ENCODE measurements at regions not wholly inside any gene's neighbourhood (a gene's known extent, or its start where the extent isn't known, plus 50 kb on each side); places are given as distances from the start of the nearest gene placed in this dataset.

DNA sequence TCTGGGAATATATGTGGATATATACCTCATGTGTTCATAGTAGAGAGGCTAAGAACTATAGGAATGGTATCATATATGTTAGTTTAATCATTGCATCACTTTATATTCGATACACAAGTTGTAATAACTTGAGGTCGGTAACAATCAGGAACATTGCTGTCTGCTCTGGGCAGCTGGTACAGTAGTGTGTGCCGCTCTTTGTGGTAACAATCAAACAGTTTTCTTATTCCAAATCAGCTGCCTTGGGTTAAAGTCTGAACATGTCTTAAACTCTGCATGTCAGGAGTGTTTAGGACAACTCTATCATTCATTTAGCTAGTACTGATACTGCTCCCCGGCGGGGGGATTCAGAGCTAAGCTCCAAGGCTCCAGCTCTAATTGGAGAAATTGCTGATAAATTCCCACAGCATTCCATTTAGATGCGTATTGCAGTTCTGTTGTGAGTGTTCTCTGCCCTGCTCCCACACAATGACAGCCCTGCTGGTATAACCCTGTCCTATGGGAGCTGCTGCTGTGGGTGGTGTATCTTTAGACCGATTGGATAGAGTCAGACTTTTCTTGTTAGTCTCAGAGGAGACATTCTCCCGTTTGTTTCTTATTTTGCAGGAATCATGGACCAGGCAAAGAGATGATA, 707.5 kb upstream of the FZD8 start:
- DNase-seq = no peak

DNA sequence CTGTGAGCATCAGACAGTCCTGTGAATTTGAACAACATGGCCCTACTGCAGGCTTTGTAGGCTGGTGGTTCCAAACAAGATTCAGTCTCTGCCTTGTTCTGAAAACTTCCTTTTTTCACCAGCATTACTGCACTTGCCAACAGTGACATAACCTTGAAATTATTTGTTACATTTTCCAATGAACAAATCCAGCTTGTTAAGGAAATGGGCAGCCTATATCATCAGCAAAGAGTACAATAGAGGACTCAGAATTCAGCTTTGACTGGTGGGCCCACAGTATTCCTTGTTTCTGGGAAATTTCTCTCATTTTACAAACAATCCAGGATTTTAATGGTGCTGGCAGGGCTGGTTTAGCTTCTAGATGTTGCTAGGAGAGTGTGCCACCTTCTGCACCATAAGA, 703.7 kb upstream of the FZD8 start:
- DNase-seq = no peak

DNA sequence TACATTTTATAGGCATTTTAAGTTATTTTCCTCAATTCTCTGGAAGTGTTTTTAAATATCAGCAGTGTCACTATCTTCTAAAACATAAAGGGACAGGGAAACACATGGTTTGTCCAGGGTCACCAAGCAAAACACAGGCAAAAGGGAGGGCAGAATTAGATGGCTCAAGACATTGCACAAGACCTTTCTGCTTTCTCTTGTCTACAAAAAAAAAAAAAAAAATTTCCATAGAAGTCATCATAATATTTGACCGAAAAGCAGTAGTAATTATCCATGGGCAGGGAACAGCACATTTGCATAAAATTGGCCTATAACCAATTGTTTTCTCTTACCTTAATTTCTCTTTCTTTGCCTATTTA, 703.1 kb upstream of the FZD8 start:
- no peak for DNase-seq

DNA sequence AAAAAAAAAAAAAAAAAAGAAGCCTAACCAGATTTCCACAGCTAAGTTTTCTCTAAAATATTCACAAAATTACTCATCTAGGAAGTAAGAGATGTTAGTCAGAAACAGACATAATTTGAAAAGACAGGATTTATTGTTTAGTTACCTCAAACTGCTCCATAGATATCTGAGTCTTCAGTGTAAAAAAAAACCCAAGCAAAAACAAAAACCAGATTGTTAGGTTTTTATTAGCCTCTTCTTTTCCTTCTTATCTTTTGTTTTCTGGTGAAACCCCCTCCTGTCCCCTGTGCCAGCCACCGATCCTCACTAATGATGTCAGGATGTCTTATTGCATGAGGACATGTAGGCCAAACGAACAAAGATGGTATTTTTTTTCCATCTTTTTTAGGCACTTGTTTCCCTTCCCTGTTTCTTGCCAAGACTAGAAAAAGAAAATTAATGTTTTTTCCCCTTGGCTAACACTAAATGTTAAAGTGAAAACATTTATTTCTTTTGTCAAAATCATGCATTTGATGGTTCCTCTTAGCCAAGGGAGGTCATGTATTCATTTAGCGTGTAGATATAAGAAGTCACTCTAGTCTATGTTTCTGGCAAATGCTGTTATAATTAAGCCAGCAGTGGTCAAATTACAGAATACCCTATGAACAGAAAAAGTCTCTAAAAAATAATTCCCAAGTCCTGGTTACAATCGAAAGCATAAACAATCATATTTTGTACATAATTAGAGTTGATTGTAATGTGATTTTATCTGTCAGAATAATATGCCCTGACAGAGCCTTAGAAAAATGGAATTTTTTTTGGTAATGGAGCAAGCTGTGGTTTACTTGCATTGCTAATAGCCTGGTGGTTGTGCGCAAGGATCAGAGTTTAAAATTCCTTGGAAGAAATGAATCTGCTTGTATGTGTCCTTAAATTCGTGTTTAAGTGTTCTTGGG, 702.4 kb upstream of the FZD8 start:
- no peak for DNase-seq

DNA sequence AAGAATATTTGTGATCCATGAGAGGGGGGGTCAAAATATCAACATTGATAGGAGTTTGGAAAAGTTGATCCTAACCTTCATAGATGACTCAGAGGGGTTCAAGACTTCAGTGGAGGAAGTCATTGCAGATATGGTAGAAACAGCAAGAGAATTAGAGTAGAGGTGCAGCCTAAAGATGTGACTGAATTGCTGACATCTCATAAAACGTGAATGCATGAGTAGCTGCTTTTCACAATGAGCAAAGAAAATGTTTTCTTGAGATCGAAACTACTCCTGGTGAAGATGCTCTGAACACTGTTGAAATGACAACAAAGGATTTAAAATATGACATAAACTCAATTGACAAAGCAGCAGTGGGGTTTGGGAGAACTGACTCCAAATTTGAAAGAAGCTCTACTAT, 700.7 kb upstream of the FZD8 start:
- no peak for DNase-seq

DNA sequence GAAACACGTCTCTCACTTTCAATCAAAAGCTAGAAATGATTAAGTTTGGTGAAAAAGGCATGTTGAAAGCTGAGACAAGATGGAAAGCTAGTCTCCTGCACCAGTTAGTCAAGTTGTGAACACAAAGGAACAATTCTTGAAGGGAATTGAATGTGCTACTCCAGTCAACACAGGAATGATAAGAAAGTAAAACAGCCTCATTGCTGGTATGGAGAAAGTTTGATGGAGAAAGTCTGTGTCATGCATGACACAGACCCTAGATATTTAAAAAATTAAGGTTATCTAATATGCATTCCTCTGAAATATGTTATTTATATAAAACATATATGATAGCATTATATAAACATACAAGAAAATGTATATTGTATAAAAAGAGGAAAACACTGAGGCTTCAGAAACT, 699.4 kb upstream of the FZD8 start:
- DNase-seq = no peak

DNA sequence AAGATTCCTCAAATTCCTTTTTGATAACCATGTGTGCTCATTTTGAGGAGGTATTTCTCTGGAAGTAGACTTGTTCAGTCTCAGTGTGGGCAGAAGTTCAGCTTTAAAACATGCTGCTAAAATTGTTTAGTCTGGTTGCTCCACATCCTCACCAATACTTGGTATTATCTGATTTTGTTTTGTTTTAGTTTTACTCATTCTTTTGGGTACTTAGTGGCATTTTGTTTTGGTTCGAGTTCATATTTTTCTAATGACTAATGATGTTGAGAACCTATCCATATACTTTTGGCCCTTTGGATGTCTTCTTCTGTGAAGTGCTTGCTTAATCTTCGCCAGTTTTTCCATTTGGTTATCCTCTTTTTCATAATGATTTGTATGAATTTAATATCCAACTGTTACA, 694.2 kb upstream of the FZD8 start:
- no peak for DNase-seq

DNA sequence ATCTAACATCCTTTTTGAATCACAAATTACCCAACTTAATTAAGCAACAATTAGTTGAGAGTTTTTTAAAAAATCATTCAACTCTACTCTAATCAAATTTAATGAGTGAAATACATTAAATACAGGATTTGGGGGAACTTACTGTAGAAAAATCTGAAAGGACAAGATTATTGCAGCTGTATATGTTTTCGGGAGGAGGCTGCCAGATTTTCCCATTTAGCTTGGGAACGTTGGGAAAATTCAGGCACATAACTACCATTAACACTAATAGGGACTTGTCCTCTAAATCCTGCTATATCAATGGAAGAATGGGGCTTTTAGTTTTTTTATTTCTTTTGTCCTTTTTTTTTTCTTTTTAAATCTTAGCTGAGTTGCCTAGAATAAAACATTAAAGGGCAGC, 691.4 kb upstream of the FZD8 start:
- no peak for DNase-seq

DNA sequence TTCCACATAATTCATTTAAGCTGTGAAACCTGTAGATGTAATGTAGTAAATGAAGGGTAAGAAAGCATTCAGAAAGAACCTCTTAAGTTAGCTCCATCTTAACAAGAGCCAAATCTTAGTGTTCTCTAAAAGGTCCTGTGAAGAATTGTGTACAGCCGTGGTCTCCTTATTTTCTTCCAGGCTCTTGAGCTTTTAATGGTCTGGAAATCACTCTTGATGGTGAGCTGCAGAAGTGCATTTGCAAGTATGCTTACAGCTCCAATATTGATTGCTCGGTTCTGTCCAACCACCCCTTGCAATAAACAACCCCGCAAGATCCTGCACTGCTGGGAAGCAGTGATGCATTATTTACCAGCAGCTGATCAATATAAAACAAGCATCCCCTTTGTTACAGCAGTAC, 690.8 kb upstream of the FZD8 start:
- no peak for DNase-seq

DNA sequence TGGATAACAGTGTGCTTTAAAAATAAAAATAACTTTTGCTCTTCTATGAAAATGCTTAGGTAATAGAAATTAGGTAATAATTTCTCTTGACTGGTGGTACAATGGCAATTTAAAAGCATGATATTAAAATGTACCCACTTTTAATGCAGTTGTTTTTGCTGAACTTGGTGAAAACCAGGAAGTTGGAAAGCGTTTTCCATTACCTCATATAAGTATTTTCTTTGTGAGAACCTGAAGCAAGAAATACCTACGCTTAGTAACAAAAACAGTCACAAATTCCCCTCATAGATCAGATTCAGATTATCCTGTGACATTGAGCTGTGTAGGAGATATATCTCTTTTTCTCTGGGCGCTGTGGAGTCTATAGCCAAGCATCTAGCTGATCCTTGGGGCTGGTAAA, 689.0 kb upstream of the FZD8 start:
- no peak for DNase-seq

DNA sequence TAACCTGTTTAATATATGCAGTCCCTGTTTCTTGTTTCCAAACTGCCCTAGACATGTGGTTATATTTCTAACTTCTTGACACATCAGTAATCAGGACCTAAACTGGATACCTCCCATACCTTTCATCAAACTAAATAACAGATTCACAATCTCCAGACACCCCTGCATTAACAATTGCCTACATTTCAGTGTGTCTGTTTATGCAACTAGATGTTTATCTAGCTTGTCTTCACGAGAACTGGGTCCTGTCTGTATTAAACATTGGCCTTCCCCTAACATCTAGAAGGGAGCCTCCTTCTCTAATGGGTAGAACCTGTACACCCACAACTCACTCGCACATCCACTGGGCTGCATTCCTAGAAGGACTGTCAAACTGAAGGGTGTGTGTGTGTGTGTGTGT, 683.7 kb upstream of the FZD8 start:
- no peak for DNase-seq

DNA sequence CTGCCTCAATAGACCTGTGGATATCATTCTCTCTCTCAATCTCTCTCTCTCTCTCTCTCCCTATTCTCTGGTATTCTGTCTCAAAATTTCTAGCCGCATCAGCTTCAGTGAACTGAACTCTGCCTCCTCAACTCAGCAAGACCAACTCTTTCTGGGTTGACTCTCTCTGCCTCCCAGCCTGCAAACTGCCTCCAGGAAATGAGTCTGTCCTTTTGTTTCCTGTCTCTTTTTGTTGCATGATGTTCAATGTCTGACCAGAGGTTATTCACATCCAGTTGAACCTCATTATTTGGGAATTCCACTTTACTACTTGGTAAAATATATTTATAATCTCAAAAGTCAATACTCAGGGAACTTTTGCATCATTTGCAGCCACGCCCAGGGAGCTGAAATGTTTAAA, 682.7 kb upstream of the FZD8 start:
- no peak for DNase-seq

DNA sequence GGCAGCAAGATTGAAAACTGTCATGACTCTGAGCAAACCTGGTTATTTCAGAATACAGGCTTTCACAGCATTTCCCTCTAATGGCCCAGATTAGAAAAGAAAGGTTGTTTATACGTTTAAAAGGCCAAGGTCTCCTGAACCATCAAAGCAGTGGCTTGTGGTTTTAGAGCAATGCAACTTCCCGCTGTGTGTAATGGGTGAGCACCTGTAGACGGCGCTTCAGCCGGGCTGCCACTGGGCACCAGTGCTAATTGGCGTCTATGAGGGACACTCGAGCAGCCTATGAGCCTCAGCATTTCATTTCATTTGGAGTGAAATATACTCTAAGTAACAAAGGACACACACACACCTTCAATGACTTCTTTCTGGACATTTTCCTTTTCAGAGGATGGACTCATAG, 671.0 kb upstream of the FZD8 start:
- DNase-seq = no peak

DNA sequence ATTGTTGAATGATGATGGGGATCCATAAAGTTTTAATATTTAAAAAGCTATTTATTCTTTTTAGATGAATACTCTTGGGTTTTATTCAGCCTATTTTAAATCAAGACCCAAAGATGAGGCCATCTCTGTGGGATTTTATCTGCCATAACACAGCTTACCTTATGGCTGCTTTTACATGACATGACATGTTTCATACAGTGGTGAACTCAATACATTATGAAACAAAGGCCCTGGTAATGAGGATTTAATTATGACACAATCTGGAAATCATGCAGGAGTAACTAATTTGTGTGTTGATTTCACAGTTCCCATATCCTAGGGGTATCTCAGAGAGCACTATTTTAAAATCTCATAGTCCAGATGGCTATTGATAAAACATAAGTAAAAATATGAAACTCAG, 661.8 kb upstream of the FZD8 start:
- DNase-seq = peak; percentile 5

DNA sequence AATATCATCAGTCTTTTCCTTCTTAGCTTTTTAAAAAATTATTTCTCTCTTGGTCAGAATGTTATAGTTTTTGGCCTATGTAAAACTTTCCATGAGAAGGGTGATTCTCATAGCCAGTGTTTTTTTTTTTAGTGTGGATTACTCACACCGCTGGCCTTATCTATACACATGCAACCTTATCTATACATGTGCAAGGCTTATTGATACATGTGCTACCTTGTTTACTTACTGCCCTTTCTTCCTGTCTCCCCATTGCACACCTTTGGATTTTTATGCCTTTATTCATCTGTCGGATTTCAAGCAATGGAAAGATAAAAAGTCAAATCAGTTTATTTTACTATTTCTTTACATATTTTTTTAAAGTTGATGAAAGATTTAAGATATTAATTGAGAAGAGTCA, 660.0 kb upstream of the FZD8 start:
- DNase-seq = no peak

DNA sequence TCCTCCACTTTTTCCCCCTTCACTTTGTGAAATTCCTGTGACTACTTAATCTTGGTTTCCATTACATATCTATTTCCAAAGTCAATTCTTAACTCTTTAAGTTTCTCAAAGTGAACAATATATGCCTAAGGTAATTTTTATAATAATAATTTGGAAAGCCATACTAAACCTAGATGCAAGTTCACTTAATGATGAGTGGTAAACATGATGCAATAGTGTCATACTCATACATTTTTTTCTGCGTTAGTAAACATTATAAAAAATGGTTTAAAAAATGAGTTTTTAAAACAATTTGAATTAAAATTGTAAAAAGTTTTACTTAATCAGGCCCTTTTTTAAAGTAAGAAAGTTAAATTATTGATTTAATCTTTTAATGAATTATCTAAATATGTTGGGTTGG, 659.4 kb upstream of the FZD8 start:
- no peak for DNase-seq

DNA sequence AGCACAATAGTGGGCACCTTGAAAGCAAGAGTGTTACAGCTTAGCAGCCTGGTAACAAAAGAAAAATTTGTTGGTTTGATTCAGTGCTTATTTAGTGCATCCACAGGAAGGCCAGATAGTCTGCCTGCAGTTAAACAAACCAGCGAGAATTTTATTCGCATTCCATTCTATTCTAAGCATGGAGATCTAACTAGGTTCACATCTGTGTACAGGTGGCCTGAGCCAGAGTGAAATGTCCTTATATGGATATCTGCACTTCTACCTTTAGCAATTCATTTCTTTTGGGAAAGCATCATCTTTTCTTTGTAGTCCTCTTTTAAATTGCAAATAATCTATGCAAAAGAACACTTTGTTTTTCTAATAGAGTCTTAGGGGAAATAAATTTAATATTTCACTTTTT, 659.0 kb upstream of the FZD8 start:
- no peak for DNase-seq

DNA sequence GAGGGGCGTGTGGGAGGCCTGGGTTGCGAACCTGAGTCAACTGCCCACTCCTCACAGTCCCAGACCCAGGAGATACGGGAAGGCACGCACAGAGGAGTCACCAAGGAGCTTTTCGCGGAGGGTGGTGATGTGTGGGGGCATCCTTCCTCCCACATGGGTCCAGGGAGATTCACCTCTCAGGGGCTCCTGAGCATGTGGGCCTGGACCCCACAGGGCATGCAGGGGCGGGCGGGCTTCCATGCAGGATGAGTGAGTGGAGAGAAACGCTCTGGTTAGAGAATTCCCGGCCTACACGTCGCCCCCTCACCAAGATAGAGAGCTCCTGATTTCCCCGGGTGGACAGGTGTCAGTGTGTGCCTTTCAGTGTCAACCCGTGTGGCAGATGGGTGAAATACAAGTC, 641.7 kb upstream of the FZD8 start:
- DNase-seq = no peak

DNA sequence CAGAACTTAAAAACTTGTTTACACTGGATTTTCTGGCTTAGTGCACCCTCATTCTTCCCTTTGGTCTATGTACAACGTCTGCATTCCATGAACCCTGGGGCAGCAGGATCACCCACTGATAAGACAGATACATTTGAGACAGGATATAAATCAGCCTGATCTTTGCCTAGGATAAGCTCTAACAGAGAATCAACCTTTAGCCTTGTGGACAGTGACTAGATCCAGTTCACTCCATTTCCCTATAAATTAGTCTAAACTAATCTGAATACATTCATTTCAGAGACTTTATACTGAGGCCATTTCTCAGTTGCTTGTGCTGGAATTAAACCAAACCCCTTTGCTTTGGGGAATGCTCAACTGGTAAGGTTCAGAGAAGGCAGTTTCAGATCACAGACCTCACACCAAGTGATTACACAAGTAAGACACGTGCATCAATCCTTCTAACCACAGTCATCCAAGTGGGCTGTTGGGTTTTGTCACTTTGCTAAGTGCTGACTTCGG, 639.8 kb upstream of the FZD8 start:
- no peak for DNase-seq

DNA sequence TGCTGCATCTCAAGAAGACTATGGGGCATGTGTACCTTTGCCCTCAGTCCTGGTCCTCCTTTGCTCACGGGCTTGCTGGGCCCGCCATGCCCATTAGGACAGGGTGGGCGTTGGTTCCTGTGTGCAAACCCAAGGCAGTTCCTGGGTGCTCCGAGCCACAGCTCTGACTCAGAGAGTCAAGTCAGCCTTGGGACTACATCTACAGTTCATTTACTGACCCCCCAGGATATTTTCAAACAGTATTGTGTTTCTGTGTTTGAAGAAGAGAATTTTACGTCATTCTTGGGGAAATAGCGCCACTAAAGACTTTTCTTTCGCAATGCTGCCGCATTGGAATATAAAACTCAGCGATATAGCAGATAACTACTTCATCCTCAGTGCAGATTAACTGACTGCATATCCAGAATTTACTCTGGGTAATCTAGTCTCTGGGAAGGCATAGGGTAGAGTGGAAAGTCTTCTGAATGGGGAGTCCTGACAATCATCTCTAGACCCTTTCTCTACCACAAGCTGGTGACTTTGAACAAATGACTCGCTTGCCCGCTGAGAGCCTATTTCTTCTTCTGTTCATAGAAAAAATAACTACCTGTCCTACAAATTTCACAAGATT, 638.9 kb upstream of the FZD8 start:
- no peak for DNase-seq

DNA sequence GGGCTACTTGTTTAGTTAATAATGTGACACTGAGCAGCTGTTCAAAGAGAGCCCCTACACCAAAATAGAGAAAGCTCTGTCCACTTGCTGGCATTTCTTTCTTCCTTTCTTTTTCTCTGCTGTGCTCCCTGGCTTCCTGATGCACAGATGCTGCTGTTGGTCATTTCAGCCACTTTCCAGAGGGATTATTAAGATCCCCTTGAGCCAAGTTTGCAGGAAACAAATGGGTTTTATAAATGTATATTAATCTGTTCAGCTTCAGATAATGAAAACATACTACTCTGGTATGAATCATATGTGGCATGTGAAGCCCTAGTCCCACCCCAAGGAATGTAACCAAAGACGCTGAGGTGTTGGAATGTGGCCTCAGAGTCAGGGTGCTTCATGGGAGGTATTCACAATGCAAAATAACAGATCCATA, 638.2 kb upstream of the FZD8 start:
- DNase-seq = no peak

DNA sequence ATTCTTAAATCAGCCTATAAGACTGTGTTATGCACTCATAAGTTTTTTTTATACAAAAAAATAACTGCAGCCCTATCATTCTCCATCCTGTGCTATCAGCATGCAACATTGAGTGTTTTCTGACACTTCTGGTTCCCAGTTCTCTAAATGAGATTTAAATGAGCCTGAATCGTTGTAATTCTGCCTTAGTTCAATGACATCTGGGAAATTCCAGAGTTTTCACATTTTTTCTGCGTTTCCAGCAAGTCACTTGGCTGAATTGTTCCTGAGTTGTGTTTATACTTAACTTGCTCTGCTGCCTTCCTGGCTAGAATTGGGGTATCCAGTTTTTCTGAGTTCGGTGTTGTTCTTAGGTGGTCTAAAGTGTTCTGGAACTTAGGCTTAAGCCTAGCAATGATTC, 636.1 kb upstream of the FZD8 start:
- no peak for DNase-seq

DNA sequence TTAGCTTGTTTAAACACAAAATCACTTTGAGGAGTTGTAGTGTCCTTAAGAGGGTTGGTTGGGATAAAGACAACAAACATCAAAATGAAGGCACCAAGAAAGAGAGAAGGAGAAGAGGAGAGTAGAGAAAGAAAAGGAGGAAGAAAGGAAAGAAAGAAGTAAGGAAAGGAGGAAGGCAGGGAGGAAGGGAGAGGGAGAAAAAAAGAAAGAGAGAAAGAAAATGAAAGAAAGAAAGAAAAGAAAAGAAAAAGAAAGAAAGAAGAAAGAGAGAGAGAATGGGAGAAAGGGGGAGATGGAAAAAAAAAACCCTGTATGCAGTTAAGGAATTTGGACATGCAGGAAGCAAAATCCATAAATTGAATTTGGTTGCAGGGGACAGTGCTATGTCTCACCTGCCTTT, 635.4 kb upstream of the FZD8 start:
- DNase-seq = no peak

DNA sequence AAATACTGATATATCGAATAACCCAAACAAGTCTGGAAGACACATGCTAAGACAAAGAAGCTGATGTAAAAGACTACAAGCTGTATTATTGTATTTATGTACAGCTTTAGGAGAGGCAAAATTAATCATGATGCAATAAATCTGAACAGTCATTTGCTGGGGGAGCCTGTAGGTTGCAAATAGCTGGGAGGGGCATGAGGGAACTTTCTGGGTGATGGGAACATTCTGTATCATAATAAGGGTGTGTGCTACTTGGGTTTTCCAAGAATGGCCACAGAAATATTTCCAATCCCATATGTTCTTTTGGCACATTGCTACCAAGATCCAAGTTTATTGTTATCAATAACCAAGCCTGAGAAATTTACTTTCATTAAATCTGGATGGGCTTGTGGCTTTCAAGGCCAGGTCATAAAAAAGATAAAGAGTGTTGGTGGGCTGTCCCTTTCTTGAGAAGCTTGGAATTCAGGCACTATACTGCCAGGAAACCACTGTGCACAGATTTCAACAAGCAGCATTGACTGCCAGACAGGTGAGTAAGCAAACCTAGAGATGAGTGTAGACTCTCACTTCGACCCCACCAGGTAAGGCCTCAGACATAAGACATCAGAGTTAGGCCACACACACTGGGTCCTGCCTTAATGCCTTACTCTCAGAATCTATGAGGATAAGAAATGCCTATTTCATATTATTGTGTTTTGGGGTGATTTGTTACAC, 629.7 kb upstream of the FZD8 start:
- DNase-seq = no peak

All from NCI-H2171 (cell line).